HG03066 (cell line): ENCODE measurements at regions not wholly inside any gene's neighbourhood (a gene's known extent, or its start where the extent isn't known, plus 50 kb on each side); places are given as distances from the start of the nearest gene placed in this dataset.

Experiments
- ATAC-seq: cut with Tn5 transposase; IDR thresholded peaks from one replicate; pipeline ENCODE4 v1.9.1; 2021; ENCODE audit warnings: low read depth; ENCODE audit not compliant: unreplicated experiment

- no peak for ATAC-seq
Observed at GRCh38 chr10:128540781-128541761, 414.8 kb upstream of the MKI67 start.

GRCh38 chr10:128541926-128542475 is 415.8 kb upstream of the MKI67 start:
- no peak for ATAC-seq

GRCh38 chr10:128542659-128543058 is 416.4 kb upstream of the MKI67 start:
- ATAC-seq, result no peak

- no peak for ATAC-seq
Observed at GRCh38 chr10:128543151-128543550, 416.9 kb upstream of the MKI67 start.

- no peak for ATAC-seq
Observed at GRCh38 chr10:128545216-128545615, 419.0 kb upstream of the MKI67 start.

- no peak for ATAC-seq
Observed at GRCh38 chr10:128546651-128547165, 420.5 kb upstream of the MKI67 start.

- ATAC-seq, result no peak
Observed at GRCh38 chr10:128549101-128549608, 422.9 kb upstream of the MKI67 start.

- no peak for ATAC-seq
Observed at GRCh38 chr10:128550045-128550444, 423.8 kb upstream of the MKI67 start.

- ATAC-seq, result no peak
Observed at GRCh38 chr10:128551475-128551874, 425.3 kb upstream of the MKI67 start.

- ATAC-seq, result no peak
Observed at GRCh38 chr10:128553755-128554154, 427.5 kb upstream of the MKI67 start.

- no peak for ATAC-seq
Observed at GRCh38 chr10:128556182-128557110, 430.2 kb upstream of the MKI67 start.

- ATAC-seq, result no peak
Observed at GRCh38 chr10:128557149-128557710, 431.0 kb upstream of the MKI67 start.

- no peak for ATAC-seq
Observed at GRCh38 chr10:128560406-128560805, 434.2 kb upstream of the MKI67 start.

- ATAC-seq, result no peak
Observed at GRCh38 chr10:128560993-128561392, 434.8 kb upstream of the MKI67 start.

- no peak for ATAC-seq
Observed at GRCh38 chr10:128563387-128563786, 437.2 kb upstream of the MKI67 start.

GRCh38 chr10:128563904-128564303 is 437.7 kb upstream of the MKI67 start:
- ATAC-seq, result no peak

- ATAC-seq, result no peak
Observed at GRCh38 chr10:128566361-128566968, 440.2 kb upstream of the MKI67 start.

- ATAC-seq, result no peak
Observed at GRCh38 chr10:128567551-128567950, 441.3 kb upstream of the MKI67 start.

- no peak for ATAC-seq
Observed at GRCh38 chr10:128568041-128568440, 441.8 kb upstream of the MKI67 start.

GRCh38 chr10:128568491-128568890 is 442.3 kb upstream of the MKI67 start:
- no peak for ATAC-seq
